ENCODE measurements at regions not wholly inside any gene's neighbourhood (a gene's known extent, or its start where the extent isn't known, plus 50 kb on each side); places are given as distances from the start of the nearest gene placed in this dataset.

- no peak for TF ChIP-seq CTCF (conservative IDR thresholded peaks at IDR 0.05; ENCODE audit: low read depth, low read length)
- no peak for TF ChIP-seq EZH2 (IDR thresholded peaks at IDR 0.05; ENCODE audit: borderline replicate concordance, low read depth, low read length, poor library complexity, severe bottlenecking)
Observed at GRCh38 chr10:78912361-78913218, 156.2 kb upstream of the ZMIZ1 start.
